Neural progenitor cell (in vitro differentiated cells): ENCODE measurements at regions not wholly inside any gene's neighbourhood (a gene's known extent, or its start where the extent isn't known, plus 50 kb on each side); places are given as distances from the start of the nearest gene placed in this dataset.

Source experiments
- CTCF ChIP-seq: fragments of 200-600 bp; sonication (generic); IDR thresholded peaks from 2 replicates; pipeline ENCODE4 v1.5.1; 2017; ENCODE audit warnings: antibody characterized with exemption, mild to moderate bottlenecking
- EZH2 ChIP-seq: fragments of 200-600 bp; sonication (generic); IDR thresholded peaks from 2 replicates; pipeline ENCODE4 v1.6.1; 2017; ENCODE audit warnings: antibody characterized with exemption, mild to moderate bottlenecking, moderate library complexity
- EZH2phosphoT487 ChIP-seq: fragments of 200-600 bp; sonication (generic); IDR thresholded peaks from 2 replicates; pipeline ENCODE4 v1.6.1; 2017; ENCODE audit warnings: antibody characterized with exemption

- no peak for TF ChIP-seq EZH2phosphoT487
- no peak for TF ChIP-seq CTCF
- TF ChIP-seq EZH2, result no peak
Measured at GRCh38 chr16:51245658-51245995, 94.6 kb upstream of the SALL1 start.
